Esophagus mucosa (tissue), 1 donor: ENCODE measurements at regions not wholly inside any gene's neighbourhood (a gene's known extent, or its start where the extent isn't known, plus 50 kb on each side); places are given as distances from the start of the nearest gene placed in this dataset.

ENCODE experiments used
- ATAC-seq: fragments of 200-7000 bp; cut with Tn5 transposase; one replicate; pipeline ENCODE4 v1.9.1; 2020
- donor health status: DM: yes; HTN: yes; CAD: no.

- ATAC-seq = no peak
Observed at GRCh38 chr15:97652700-97653167, 307.8 kb upstream of the ARRDC4 start.

DNA sequence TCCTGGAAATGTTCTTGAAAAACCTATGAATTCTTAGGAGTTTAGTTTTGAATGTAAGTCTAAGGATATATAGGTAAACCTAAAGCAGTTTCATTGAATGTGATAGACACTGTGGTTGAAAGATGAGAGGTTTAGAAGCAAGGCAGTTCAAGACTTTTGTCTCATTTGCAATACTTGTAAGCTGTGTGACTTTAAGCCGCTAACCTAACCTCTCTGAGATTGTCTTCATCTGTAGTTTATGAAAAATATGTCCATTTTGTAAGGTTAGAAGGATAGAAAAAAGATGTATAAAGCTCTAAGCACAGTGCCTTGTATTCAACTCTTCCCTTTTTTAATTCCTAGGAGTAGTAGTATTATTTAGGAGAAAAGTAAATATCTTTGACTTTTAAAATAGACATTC, 306.6 kb upstream of the ARRDC4 start:
- no peak for ATAC-seq

DNA sequence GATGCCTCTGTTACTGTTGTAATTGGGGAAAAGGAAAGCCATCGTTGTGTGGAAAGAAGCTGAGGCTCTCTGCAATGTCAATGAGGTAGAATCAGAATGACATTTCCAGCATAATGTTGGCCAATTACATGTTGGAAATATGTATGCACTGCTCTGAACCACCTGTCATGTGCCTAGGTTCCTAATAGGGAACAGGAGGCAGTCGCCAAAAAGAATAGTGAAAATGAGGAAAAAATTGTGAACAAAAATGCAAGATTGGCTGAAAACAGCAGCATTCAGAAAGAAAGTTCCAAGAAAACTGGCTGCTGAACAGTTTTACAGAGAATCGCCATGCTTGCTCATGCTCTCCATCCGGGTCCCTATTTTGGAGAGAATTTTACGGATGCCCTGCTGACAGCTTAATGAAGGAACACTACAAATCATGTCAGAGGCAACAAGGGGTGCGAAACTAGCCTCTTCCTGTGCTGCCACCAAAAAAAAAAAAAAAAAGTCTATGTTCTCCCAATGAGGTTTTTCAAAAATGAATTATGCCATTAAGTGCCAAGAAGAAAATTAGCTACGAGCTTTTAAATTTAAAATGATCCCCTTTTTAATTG, 305.9 kb upstream of the ARRDC4 start:
- ATAC-seq = no peak

- no peak for ATAC-seq
Observed at GRCh38 chr15:97661796-97662195, 298.7 kb upstream of the ARRDC4 start.

DNA sequence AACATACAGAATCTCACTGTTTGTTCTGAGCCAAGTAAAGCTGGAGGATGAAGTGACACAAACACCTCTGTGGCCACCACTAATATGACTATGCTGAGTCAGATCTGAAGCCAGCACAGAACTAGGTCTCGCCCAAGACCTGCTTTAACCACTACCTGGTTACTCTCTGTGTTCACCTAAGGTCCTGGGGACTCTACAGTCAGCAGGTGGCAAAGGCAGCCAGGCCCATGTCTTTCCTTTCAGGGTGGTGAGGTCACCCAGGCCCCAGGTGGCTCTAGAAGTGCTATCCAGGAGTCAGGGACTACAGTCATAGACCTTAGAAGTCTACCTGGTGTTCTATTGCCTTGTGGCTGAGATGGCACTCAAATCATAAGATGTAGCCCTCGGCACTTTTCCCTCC, 287.9 kb upstream of the ARRDC4 start:
- ATAC-seq = no peak

GRCh38 chr15:97678656-97679055, 281.8 kb upstream of the ARRDC4 start:
- no peak for ATAC-seq

- no peak for ATAC-seq
Observed at GRCh38 chr15:97679106-97679688, 281.3 kb upstream of the ARRDC4 start.

DNA sequence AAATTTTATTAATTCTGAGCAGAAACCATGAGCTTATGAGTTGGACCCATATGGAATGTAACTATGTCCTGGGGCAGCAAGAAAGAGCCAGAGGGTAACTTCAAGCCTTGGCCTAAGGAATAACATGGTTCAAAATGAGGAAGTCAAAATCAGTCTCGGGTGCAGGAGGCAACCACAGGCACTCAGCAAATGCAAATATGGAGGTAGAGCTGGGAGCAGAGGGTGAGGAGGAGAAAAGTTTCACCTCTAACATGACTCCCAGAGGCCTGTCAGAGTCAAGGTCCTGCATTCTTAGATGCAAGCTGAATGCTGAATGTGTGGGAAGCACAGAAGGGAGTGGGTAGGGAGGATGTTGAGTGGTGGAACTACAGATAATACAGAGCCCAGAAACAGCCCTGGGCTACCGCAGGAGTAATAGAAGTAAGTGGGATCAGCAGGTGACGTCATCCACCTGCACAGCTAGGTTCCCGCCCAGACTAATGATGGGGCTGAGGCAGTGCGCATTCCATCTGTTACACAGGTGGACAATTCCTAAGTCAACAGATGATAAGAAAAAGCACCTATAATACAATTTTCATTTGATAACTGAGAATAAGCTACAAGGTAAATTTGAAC, 279.8 kb upstream of the ARRDC4 start:
- no peak for ATAC-seq

DNA sequence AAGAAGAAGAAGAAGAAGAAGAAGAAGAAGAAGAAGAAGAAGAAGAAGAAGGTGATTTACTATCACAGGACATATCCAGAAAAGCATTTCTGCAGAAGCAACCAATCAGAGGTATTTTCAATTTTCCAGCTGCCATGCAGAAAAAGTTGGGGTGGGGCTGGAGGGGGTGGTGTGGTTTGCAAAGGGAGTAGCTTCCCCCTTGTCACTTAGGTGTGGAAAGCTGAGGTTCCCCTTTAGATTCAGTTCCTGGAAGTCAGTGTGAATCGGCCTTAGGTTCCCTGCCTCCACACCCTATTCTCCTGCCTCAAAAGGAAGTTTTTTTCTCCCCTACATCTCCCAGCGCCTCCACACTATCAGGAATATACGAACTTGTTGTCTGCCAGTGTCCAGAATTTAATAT, 276.7 kb upstream of the ARRDC4 start:
- no peak for ATAC-seq

GRCh38 chr15:97684249-97684648, 276.3 kb upstream of the ARRDC4 start:
- ATAC-seq = no peak

GRCh38 chr15:97686324-97686723, 274.2 kb upstream of the ARRDC4 start:
- ATAC-seq = no peak

DNA sequence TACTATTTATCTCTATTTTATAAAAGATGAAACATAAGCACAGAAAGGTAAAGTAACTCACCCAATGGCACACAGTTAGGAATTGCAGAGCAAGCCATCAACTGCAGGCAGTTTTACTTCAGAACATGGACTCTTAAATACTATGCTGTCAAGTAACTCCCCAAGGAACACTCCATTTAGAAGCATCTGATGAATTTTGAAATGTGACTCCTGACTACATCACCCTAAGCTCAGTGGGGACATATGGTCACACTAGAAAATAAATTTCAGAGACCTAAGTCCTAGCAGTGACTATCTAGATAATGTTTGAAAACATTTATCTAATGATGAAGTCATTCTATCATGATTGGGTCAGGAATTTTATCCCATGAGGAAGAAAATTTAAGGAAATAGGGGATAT, 272.8 kb upstream of the ARRDC4 start:
- ATAC-seq = no peak

DNA sequence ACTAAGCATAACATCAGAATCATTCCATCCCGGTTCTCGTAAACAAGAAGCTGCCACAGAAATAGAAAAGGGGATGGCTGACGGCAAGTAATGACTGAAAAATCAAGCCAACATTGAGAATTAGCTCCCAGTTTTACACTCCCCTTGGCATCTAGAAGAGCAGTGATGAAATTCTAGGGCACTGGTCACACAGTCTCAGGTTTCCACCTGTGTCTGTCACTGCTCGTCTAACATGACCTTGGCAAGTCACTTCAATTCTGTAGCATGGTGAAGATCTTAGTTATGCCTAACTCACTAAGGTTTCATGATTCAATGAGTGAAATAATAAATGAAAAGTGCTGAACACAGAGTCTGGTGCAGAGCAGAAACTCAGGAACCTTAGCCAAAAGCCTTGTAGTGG, 272.3 kb upstream of the ARRDC4 start:
- ATAC-seq = no peak

DNA sequence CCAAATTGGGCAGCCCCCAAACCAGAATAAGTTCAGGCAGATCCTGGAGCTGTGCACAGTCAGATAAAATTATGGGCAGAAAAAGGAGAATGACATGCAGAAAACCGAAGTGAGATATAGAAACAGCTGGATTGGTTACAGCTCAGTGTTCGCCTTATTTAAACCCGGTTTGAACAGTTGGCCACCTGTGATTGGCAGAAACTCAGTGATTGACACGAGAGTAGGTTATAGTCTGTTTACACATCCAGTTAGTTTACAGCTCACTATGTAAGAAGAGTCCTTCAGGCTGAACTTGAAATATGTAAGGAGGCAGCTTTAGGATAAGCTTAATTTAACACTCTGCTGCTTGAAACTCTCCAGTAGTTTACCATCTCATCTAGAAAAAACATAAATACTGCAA, 271.6 kb upstream of the ARRDC4 start:
- no peak for ATAC-seq

DNA sequence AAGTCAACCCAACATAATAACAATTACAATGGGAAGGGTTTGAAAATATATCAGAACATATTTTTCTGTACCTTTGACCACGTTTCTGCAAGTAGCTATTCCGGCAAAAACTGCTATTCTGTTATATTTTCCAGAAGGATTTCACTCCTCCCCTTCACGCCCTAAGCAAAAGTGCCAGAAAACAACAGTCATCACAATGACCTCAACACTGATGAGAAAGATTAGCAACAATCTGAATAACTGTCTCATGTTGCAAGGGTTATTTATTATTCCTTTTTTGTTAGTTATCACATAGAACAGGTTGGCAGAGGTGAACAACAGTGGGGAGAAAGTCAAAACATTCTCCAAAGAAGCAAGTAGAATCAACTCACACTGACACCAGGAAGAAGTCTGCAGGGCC, 269.4 kb upstream of the ARRDC4 start:
- no peak for ATAC-seq

GRCh38 chr15:97691799-97692198, 268.7 kb upstream of the ARRDC4 start:
- ATAC-seq = peak; percentile 62

DNA sequence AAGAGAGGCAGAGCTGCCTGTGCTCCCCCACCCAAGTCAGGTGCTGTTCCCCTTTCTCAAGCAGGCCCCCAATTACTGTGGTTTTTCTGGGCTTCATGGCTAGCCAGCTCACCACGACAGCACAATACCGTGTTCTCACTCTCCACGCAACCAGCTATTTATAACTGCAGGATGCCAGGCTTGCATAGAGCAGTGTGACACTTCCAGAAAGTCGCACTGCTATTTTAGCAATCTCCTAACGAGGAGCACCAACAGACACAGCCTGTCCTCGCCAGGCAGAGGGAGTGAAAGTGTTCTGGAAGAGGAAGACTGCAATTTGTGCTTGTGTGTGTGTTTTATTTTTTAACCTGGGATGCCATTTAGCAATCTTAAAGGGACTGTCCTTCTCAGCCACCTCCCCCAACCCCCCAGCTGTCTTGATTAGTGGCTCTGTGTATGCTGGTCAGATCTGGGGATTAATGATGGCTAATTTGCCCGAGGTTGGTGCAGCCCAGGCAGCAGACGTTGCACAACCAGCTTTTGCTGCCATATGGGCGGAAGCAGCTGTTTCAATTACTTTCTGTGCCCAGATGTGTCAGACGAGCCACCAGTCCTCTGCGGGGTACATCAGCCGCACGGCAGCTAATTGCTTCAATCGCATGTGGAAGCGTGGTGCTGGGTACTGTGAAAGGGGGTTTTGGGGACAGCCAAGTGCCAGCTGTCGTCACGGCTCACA, 268.0 kb upstream of the ARRDC4 start:
- ATAC-seq = no peak

DNA sequence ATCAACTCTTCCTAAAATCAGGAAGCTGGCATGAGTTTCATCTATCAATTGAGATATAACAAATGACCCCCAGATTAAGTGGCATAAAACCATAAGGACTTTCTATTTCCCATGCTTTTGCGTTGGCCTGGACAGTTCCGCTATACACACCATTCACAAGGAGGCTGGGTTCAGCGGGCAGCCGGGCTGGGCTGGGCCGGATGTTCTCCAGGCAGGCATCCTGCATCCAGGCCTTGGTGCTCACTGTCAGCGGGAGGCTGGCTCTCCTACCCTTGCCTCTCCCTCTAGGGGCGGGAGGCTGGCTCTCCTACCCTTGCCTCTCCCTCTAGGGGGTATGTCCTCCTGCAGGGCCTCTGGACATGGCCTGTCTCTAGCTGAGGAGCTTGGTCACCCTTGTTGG, 266.0 kb upstream of the ARRDC4 start:
- ATAC-seq = no peak

DNA sequence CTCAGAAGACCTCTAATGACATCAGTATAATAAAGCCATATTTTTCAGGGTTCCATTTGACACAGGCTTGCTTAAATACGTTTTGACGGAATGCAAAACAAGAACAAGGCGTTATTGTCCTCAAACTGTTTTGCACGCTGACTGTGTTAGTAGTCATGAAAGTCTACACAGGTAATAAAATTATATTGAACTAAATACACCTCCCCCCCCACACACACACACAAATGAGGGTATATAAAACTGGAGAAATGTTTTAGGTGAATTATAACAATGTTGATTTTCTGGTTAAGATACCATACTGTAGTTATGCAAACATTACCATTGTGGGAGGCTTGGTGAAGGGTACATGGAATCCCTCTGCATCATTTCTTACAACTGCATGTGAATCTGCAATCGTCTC, 257.1 kb upstream of the ARRDC4 start:
- ATAC-seq = no peak

- ATAC-seq = no peak
Observed at GRCh38 chr15:97706059-97706458, 254.4 kb upstream of the ARRDC4 start.

- no peak for ATAC-seq
Observed at GRCh38 chr15:97708252-97708651, 252.3 kb upstream of the ARRDC4 start.

DNA sequence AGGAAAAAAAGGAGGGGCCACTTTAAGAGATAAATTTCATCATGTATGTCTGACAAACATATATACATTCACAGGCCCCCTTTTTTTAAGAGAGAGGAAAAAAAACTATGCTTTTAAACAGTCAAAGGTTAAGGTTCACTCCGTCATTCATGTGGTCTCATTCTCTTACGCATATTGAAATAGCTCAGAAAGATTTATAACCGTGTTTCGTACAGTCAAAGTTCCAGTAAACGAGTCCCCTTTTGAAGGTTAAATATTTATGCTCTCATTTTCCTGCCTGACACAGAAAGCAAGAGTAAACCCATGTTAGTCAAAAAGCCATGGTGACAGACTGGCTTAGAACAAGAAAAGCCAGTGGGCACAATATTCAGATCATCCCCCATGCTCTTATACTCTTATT, 248.0 kb upstream of the ARRDC4 start:
- no peak for ATAC-seq

GRCh38 chr15:97717806-97718205, 242.7 kb upstream of the ARRDC4 start:
- ATAC-seq = no peak

DNA sequence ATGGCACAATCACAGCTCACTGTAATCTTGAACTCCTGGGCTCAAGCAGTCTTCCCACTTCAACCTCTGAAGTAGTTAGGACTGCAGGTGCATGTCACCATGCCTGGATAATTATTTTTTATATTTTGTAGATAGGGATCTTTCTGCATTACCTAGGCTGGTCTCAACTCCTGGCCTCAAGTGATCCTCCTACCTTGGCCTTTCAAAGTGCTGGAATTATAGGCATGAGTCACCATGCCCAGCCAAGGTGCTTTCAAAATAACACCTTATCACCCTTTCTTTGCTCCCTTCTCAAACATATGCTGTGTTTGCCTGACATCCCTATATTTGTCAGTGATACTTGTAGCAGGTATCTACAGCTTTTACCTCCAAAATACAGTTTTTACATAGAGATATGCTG, 242.0 kb upstream of the ARRDC4 start:
- no peak for ATAC-seq
